B cell (primary cell): ENCODE measurements at regions not wholly inside any gene's neighbourhood (a gene's known extent, or its start where the extent isn't known, plus 50 kb on each side); places are given as distances from the start of the nearest gene placed in this dataset.

ENCODE experiments used
- ATAC-seq: fragments of 200-7000 bp; cut with Tn5 transposase; one replicate; pipeline ENCODE4 v1.10.0; 2021; ENCODE audit warnings: low read depth, mild to moderate bottlenecking, moderate number of reproducible peaks, moderate library complexity
- CTCF ChIA-PET: fragments of 350-600 bp; sonication (Branson Sonifier 250); formaldehyde crosslinking; loops from one replicate; lab custom pipeline; 2021; ENCODE audit warnings: antibody characterized with exemption, inconsistent platforms; lab: Charles Lee
- POLR2A ChIA-PET: fragments of 350-600 bp; sonication (Branson Sonifier 250); formaldehyde crosslinking; loops from one replicate; lab custom pipeline; 2021; ENCODE audit warnings: antibody characterized with exemption; lab: Charles Lee
- DNase-seq: peaks from one replicate; pipeline ENCODE4 v3.0.0; 2013
- H2AFZ ChIP-seq: 2 replicates; pipeline ENCODE4 v1.6.1; 2012; ENCODE audit warnings: mild to moderate bottlenecking, low read depth, low read length; ENCODE audit not compliant: insufficient read depth, poor library complexity, severe bottlenecking
- H3K27ac ChIP-seq, 2 donors: 1 replicate in 1 of 2; 2 replicates in 1 of 2; pipeline ENCODE4 v1.5.1; 2012 to 2013; ENCODE audit warnings: low read length in 2 of 2, mild to moderate bottlenecking in 2 of 2, moderate library complexity in 1 of 2
- H3K27me3 ChIP-seq, 4 experiments: fragments of 200-600 bp in 1 of 4; sonication (generic) in 1 of 4; replicated peaks in 1 of 4; 1 replicate in 2 of 4; 2 replicates in 2 of 4; pipeline versions ENCODE4 v1.6.1 to v1.7.0; 2013 to 2016; ENCODE audit warnings: low read length in 3 of 4, mild to moderate bottlenecking in 2 of 4, mixed read lengths in 1 of 4, moderate library complexity in 1 of 4; ENCODE audit not compliant: insufficient read depth in 4 of 4, control insufficient read depth in 3 of 4; ENCODE audit errors: control extremely low read depth in 1 of 4
- H3K36me3 ChIP-seq, 2 experiments: replicated peaks in 1 of 2; 1 replicate in 1 of 2; 2 replicates in 1 of 2; pipeline versions ENCODE4 v1.6.1 to v1.7.1; 2013; ENCODE audit warnings: low read length in 1 of 2; ENCODE audit not compliant: insufficient read depth in 2 of 2, control insufficient read depth in 1 of 2; ENCODE audit errors: control extremely low read depth in 1 of 2, extremely low read depth in 1 of 2
- H3K4me1 ChIP-seq, 2 donors: fragments of 200-600 bp in 1 of 2; sonication (generic) in 1 of 2; 1 replicate in 1 of 2; 2 replicates in 1 of 2; pipeline versions ENCODE4 v1.5.1 to v1.6.1; 2013 to 2017; ENCODE audit warnings: low read length in 2 of 2; ENCODE audit not compliant: control insufficient read depth in 2 of 2, insufficient read depth in 2 of 2
- H3K4me2 ChIP-seq: replicated peaks from 2 replicates; pipeline ENCODE3; 2012; ENCODE audit warnings: mild to moderate bottlenecking, low read depth, low read length; ENCODE audit not compliant: poor library complexity, severe bottlenecking
- H3K4me3 ChIP-seq, 5 experiments: fragments of 200-600 bp in 1 of 5; sonication (generic) in 1 of 5; 1 replicate in 3 of 5; 2 replicates in 2 of 5; pipeline versions ENCODE4 v1.5.1 to v1.7.0; 2011 to 2016; ENCODE audit warnings: low read length in 4 of 5, mild to moderate bottlenecking in 4 of 5, low read depth in 2 of 5, control low read depth in 1 of 5, moderate library complexity in 1 of 5; ENCODE audit not compliant: insufficient read depth in 1 of 5; ENCODE audit errors: control extremely low read depth in 1 of 5, extremely low read depth in 1 of 5
- H3K79me2 ChIP-seq: fragments of 200-600 bp; sonication (generic); one replicate; pipeline ENCODE4 v1.6.0; 2016; ENCODE audit warnings: low read length; ENCODE audit not compliant: control insufficient read depth, insufficient read depth
- H3K9ac ChIP-seq: fragments of 200-600 bp; sonication (generic); 2 replicates; pipeline ENCODE4 v1.6.1; 2017; ENCODE audit warnings: mild to moderate bottlenecking, low read length, moderate library complexity
- H3K9me3 ChIP-seq, 3 donors: one replicate each; pipeline versions ENCODE4 v1.6.1 to v1.7.1; 2013; ENCODE audit warnings: low read length in 2 of 3; ENCODE audit not compliant: control insufficient read depth in 2 of 3, insufficient read depth in 1 of 3; ENCODE audit errors: control extremely low read depth in 1 of 3
- H4K20me1 ChIP-seq: 2 replicates; pipeline ENCODE4 v1.6.0; 2012; ENCODE audit warnings: mild to moderate bottlenecking, low read length; ENCODE audit not compliant: insufficient read depth, control insufficient read depth, poor library complexity, severe bottlenecking
- H3K27ac Mint-ChIP-seq: one replicate; pipeline ENCODE4 v1.8.0; 2021; ENCODE audit warnings: mixed read lengths
- H3K27me3 Mint-ChIP-seq: one replicate; pipeline ENCODE4 v1.8.0; 2021; ENCODE audit warnings: mixed read lengths
- H3K4me1 Mint-ChIP-seq: one replicate; pipeline ENCODE4 v1.8.0; 2021; ENCODE audit warnings: mixed read lengths
- H3K4me3 Mint-ChIP-seq: one replicate; pipeline ENCODE4 v1.8.0; 2021; ENCODE audit warnings: mixed read lengths
- H3K9me3 Mint-ChIP-seq: one replicate; pipeline ENCODE4 v1.8.0; 2022; ENCODE audit warnings: mixed read lengths; ENCODE audit not compliant: insufficient read depth
- CTCF ChIP-seq: fragments of 200-600 bp; IDR thresholded peaks from one replicate; pipeline ENCODE4 v1.8.0; 2022; ENCODE audit warnings: antibody characterized with exemption, mild to moderate bottlenecking
- EZH2 ChIP-seq: IDR thresholded peaks from 2 replicates; pipeline ENCODE4 v1.6.1; 2012; ENCODE audit warnings: borderline replicate concordance, low read depth, mild to moderate bottlenecking, moderate library complexity, low read length; ENCODE audit not compliant: insufficient read depth, poor library complexity, severe bottlenecking
- WGBS: methylation state at CpG from one replicate; pipeline ENCODE4 v1.1.5; 2013; ENCODE audit warnings: missing lambda C conversion rate; ENCODE audit not compliant: insufficient coverage; 5-methylcytosine and 5-hydroxymethylcytosine counted together
- intact Hi-C: fragments of 100-400 bp; cut with micrococcal nuclease; formaldehyde crosslinking; loops from one replicate; pipeline ENCODE4 v1.10.0; 2022

GRCh38 chr9:90092508-90092907 lies 487.7 kb downstream of the GADD45G start:
- POLR2A ChIA-PET: no interaction called here
- H3K9me3 Mint-ChIP-seq: no peaks in the 10 kb centered on the region
- H3K4me2 ChIP-seq: no peak overlapping the region
- CTCF ChIA-PET: interaction anchor here (1.0 to 1.1 kb wide), 2 partner anchors 477 to 489 kb away, joined by 3 read pairs; no protein-coding TSS in a partner anchor
- H3K36me3 ChIP-seq: no peaks in the 10 kb centered on the region
- WGBS: 28% methylated on average over 4 of the region's 4 CpGs
- no peaks in the 10 kb centered on the region for H3K4me1 Mint-ChIP-seq
- no peak overlapping the region for H3K4me3 ChIP-seq
- H3K4me3 Mint-ChIP-seq: no peak overlapping the region
- TF ChIP-seq CTCF (no peak), EZH2 (no peak)
- peaks cover 0 to 6% (median 3%) of the 10 kb centered on the region in 4 experiments for H3K27me3 ChIP-seq
- DNase-seq (no peak), ATAC-seq (no peak)
- H2AFZ ChIP-seq: no peak overlapping the region
- intact Hi-C loops: no loop called here
- no peaks in the 10 kb centered on the region for H3K9me3 ChIP-seq
- H3K9ac ChIP-seq: no peak overlapping the region
- no peaks in the 10 kb centered on the region for H3K79me2 ChIP-seq
- no peak overlapping the region for H3K27ac Mint-ChIP-seq
- peaks cover 9% of the 10 kb centered on the region for H3K27me3 Mint-ChIP-seq
- no peak overlapping the region for H3K27ac ChIP-seq
- H3K4me1 ChIP-seq: no peaks in the 10 kb centered on the region
- H4K20me1 ChIP-seq: no peaks in the 10 kb centered on the region

GRCh38 chr9:90095682-90096081 lies 490.9 kb downstream of the GADD45G start:
- Histone ChIP-seq H3K27me3 (peaks cover 0 to 6% (median 3%) of the 10 kb centered on the region in 4 experiments), H3K9me3 (no peaks in the 10 kb centered on the region), H3K27ac (no peak overlapping the region), H3K4me3 (no peak overlapping the region), H3K4me2 (no peak overlapping the region), H4K20me1 (no peaks in the 10 kb centered on the region), H3K9ac (no peak overlapping the region), H3K79me2 (no peaks in the 10 kb centered on the region), H2AFZ (no peak overlapping the region), H3K36me3 (no peaks in the 10 kb centered on the region), H3K4me1 (no peaks in the 10 kb centered on the region)
- Mint-ChIP-seq H3K4me3 (no peak overlapping the region), H3K27me3 (peaks cover 9% of the 10 kb centered on the region), H3K27ac (no peak overlapping the region), H3K4me1 (no peaks in the 10 kb centered on the region), H3K9me3 (no peaks in the 10 kb centered on the region)
- 43% methylated on average over 10 of the region's 11 CpGs for WGBS
- ATAC-seq: no peak
- intact Hi-C loops: no loop called here
- CTCF ChIA-PET: interaction anchor here (0.6 to 2.7 kb wide), 8 partner anchors 10 to 518 kb away, joined by 3 to 19 read pairs (median 5); no protein-coding TSS in a partner anchor
- TF ChIP-seq CTCF (no peak), EZH2 (no peak)
- POLR2A ChIA-PET: no interaction called here
- no peak for DNase-seq
